Nephron (organoid): ENCODE measurements at regions not wholly inside any gene's neighbourhood (a gene's known extent, or its start where the extent isn't known, plus 50 kb on each side); places are given as distances from the start of the nearest gene placed in this dataset.

Experiments used
- H3K27ac Mint-ChIP-seq, 3 experiments: 2 replicates each; pipeline ENCODE4 v1.8.0; 2020; ENCODE audit warnings: mixed read lengths in 3 of 3, mild to moderate bottlenecking in 2 of 3, moderate library complexity in 1 of 3
- H3K27me3 Mint-ChIP-seq: 2 replicates; pipeline ENCODE4 v1.8.0; 2021; ENCODE audit warnings: low read depth, mild to moderate bottlenecking, moderate library complexity, mixed read lengths
- H3K36me3 Mint-ChIP-seq: 2 replicates; pipeline ENCODE4 v1.8.0; 2020; ENCODE audit warnings: low read depth, mixed read lengths
- H3K4me1 Mint-ChIP-seq: 2 replicates; pipeline ENCODE4 v1.8.0; 2020; ENCODE audit warnings: mixed read lengths
- H3K4me3 Mint-ChIP-seq, 3 experiments: 2 replicates each; pipeline ENCODE4 v1.8.0; 2020; ENCODE audit warnings: mild to moderate bottlenecking in 3 of 3, mixed read lengths in 3 of 3, moderate library complexity in 2 of 3
- H3K9me3 Mint-ChIP-seq: 2 replicates; pipeline ENCODE4 v1.8.0; 2020; ENCODE audit warnings: mixed read lengths
- CTCF ChIP-seq, 3 experiments: fragments of 200-600 bp; sonication (generic); IDR thresholded peaks; one replicate each; pipeline ENCODE4 v1.5.0; 2021; ENCODE audit warnings: antibody characterized with exemption in 3 of 3; ENCODE audit not compliant: unreplicated experiment in 3 of 3

- Mint-ChIP-seq H3K4me1 (peaks cover 5% of the 10 kb centered on the region), H3K27ac (no peak overlapping the region), H3K9me3 (peaks cover 2% of the 10 kb centered on the region), H3K4me3 (no peak overlapping the region), H3K27me3 (peaks cover 4% of the 10 kb centered on the region), H3K36me3 (no peaks in the 10 kb centered on the region)
- TF ChIP-seq CTCF (IDR thresholded peaks at IDR 0.05; ENCODE audit: unreplicated experiment in 3 of 3), result no peak
Measured at GRCh38 chr5:158256096-158256495, 397.2 kb upstream of the CLINT1 start.

- H3K4me3 Mint-ChIP-seq, result no peak overlapping the region
- H3K27me3 Mint-ChIP-seq, result peaks cover 4% of the 10 kb centered on the region
- H3K9me3 Mint-ChIP-seq, result peaks cover 2% of the 10 kb centered on the region
- no peaks in the 10 kb centered on the region for H3K36me3 Mint-ChIP-seq
- no peak overlapping the region for H3K27ac Mint-ChIP-seq
- no peaks in the 10 kb centered on the region for H3K4me1 Mint-ChIP-seq
- no peak for TF ChIP-seq CTCF (IDR thresholded peaks at IDR 0.05; ENCODE audit: unreplicated experiment in 3 of 3)
Measured at GRCh38 chr5:158255609-158256008, 396.7 kb upstream of the CLINT1 start.

GRCh38 chr5:158246661-158247060 lies 387.7 kb upstream of the CLINT1 start:
- Mint-ChIP-seq H3K9me3 (no peaks in the 10 kb centered on the region), H3K27me3 (peaks cover 4% of the 10 kb centered on the region), H3K27ac (no peak overlapping the region), H3K4me1 (peaks cover 9% of the 10 kb centered on the region), H3K36me3 (no peaks in the 10 kb centered on the region), H3K4me3 (no peak overlapping the region)
- TF ChIP-seq CTCF (IDR thresholded peaks at IDR 0.05; ENCODE audit: unreplicated experiment in 3 of 3), result no peak

GRCh38 chr5:158245513-158245912 lies 386.6 kb upstream of the CLINT1 start:
- Mint-ChIP-seq H3K9me3 (no peaks in the 10 kb centered on the region), H3K4me1 (peaks cover 9% of the 10 kb centered on the region), H3K27me3 (peaks cover 4% of the 10 kb centered on the region), H3K27ac (no peak overlapping the region), H3K4me3 (no peak overlapping the region), H3K36me3 (no peaks in the 10 kb centered on the region)
- TF ChIP-seq CTCF (IDR thresholded peaks at IDR 0.05; ENCODE audit: unreplicated experiment in 3 of 3), result no peak

- H3K36me3 Mint-ChIP-seq, result no peaks in the 10 kb centered on the region
- no peak for TF ChIP-seq CTCF (IDR thresholded peaks at IDR 0.05; ENCODE audit: unreplicated experiment in 3 of 3)
- H3K27me3 Mint-ChIP-seq, result peaks cover 4% of the 10 kb centered on the region
- no peak overlapping the region for H3K27ac Mint-ChIP-seq
- H3K9me3 Mint-ChIP-seq, result no peaks in the 10 kb centered on the region
- H3K4me3 Mint-ChIP-seq, result no peak overlapping the region
- peaks cover 9% of the 10 kb centered on the region for H3K4me1 Mint-ChIP-seq
Measured at GRCh38 chr5:158244882-158245281, 385.9 kb upstream of the CLINT1 start.

- H3K4me1 Mint-ChIP-seq, result peaks cover 9% of the 10 kb centered on the region
- H3K27me3 Mint-ChIP-seq, result no peaks in the 10 kb centered on the region
- H3K27ac Mint-ChIP-seq, result no peak overlapping the region
- no peak overlapping the region for H3K4me3 Mint-ChIP-seq
- no peaks in the 10 kb centered on the region for H3K36me3 Mint-ChIP-seq
- no peak for TF ChIP-seq CTCF (IDR thresholded peaks at IDR 0.05; ENCODE audit: unreplicated experiment in 3 of 3)
- no peaks in the 10 kb centered on the region for H3K9me3 Mint-ChIP-seq
Measured at GRCh38 chr5:158236511-158237335, 377.8 kb upstream of the CLINT1 start.
